B cell (primary cell): ENCODE measurements at regions not wholly inside any gene's neighbourhood (a gene's known extent, or its start where the extent isn't known, plus 50 kb on each side); places are given as distances from the start of the nearest gene placed in this dataset.

Experiments
- CTCF ChIP-seq: fragments of 200-600 bp; IDR thresholded peaks from one replicate; pipeline ENCODE4 v1.8.0; 2022; ENCODE audit warnings: antibody characterized with exemption, mild to moderate bottlenecking
- EZH2 ChIP-seq: IDR thresholded peaks from 2 replicates; pipeline ENCODE4 v1.6.1; 2012; ENCODE audit warnings: borderline replicate concordance, low read depth, mild to moderate bottlenecking, moderate library complexity, low read length; ENCODE audit not compliant: insufficient read depth, poor library complexity, severe bottlenecking

DNA sequence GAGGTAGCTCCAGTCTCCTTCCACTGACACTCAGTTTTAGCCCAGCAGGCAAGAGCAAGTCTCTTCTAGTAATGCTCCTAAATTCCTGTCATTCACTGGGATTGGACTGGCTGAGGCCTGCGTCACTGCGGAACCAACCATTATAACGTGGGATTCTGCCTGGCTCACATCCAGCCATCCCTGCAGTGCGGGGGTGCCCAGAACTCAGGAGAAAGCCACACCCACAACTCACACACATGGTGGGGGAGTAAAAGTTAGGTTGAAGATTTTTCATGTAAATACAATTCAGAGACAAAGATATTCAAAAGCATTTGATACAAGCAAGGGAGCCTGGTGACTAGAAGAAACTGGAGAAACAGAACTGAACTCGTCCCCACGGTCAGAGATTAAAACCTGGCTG is 504.0 kb upstream of the CDH4 start:
- TF ChIP-seq EZH2 (no peak), CTCF (no peak)
